ENCODE measurements at regions not wholly inside any gene's neighbourhood (a gene's known extent, or its start where the extent isn't known, plus 50 kb on each side); places are given as distances from the start of the nearest gene placed in this dataset.
"Not testable (repeated sequence)": the region's sequence is repeated elsewhere in the genome, so short reads cannot be mapped to it uniquely, and the experiment has no call there.

DNA sequence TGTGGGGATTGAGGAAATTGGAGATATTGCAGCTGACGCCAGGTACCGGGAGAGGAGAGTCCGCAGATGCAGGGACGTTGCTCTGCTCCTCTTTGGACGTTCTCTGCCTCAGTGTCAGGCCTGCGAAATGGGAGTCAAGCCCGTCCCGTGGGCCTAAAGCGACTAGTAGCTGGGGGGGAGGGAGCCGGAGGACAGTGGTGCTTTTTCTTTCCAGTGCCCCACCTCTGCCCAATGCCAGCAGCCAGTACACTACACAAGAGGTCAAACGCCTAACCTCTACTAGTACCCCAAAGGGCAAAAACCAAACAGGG, 413.6 kb upstream of the ESRRG start:
- no peak for DNase-seq

DNA sequence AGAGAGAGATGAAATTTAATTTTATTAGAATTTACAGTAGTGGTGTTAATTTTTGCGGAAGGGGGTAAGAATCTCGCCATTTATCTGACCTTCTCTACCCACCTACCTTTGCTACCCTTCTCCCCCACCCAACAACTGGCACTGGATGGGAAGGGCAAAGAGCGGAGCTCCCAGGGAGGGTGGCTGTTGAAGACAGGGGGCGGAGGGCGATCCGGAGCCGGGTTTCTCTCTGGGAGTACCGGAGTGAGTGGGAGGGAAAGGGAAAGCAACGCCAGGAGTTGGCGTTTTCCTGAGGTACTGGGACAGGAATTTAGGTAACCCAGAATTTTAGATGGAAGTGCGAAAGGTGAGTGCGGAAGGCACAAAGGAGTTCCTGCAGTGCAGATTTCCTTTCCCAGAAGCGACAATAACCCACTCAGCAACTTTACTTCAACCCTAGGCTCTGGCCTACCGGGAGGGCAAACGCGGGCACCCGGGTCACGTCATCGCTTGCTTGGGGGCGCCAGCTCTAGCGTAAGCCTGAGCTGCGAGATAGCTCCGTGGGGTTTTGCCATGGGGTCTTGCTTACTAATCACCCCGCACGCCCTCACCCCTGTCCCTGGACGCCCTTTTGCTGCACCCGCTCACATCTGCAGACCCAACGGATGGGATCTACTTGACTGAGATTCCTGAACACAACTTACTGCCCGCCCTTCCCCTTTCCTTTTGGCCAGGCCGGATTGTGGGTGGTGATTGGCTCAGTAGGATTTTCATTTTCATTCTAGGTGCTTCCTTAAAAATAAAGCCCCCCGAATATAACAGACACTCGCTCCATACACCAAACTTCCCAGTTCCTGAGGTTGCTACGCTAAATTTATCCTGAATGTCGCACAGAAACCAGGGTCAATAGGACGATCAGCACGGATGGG, 413.0 kb upstream of the ESRRG start:
- no peak for DNase-seq

DNA sequence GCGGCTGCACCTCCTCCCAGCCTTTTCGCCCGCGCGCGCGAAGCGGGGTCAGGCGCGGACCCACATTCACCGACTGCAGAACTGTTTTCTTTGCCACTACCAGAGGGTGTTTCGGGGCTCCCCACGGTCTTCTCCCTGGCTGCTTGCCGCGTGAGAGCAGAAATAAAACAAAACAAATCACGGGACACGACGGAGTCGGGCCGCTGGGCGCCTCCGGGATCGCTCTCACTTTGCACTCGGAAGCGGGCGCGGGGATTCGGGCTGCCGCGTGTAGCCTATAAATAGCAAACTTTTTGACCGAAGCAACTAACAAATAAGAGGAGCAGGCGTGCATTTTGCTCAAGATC, 412.3 kb upstream of the ESRRG start:
- DNase-seq = no peak

DNA sequence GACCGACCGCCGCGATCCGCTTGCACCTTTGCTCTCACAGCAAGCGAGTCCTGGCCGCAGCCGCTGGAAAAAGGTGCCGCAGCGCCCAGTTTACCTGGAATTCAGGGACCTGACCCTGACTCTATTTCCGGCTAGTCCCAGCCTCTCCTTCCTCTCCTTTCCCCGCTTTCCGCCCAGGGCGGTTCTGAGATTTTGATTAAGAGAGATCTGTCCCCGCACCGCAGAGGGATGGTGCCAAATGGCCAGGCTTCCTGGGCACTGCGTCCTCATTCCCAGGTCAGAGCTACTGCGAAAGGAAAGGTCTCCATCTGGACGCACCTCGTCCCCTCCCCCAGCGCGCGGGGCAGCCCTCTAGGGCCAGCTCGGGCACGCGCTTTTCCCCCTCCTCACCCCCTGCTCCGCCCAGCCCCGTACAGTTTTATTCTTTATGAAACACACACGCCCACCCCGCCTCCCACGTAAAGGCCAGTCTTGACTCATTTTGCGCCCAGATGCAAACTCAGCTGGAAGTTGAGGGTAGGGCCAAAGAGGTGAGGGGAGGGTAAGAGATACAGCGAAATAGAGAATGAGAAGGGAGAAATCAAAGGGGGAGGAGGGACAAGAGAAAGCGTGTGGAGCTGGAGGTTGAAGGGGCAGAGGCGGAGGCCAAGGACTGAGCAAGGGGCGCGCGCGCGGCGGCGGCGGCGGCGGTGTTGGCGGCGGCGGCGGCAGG, 411.8 kb upstream of the ESRRG start:
- no peak for DNase-seq

DNA sequence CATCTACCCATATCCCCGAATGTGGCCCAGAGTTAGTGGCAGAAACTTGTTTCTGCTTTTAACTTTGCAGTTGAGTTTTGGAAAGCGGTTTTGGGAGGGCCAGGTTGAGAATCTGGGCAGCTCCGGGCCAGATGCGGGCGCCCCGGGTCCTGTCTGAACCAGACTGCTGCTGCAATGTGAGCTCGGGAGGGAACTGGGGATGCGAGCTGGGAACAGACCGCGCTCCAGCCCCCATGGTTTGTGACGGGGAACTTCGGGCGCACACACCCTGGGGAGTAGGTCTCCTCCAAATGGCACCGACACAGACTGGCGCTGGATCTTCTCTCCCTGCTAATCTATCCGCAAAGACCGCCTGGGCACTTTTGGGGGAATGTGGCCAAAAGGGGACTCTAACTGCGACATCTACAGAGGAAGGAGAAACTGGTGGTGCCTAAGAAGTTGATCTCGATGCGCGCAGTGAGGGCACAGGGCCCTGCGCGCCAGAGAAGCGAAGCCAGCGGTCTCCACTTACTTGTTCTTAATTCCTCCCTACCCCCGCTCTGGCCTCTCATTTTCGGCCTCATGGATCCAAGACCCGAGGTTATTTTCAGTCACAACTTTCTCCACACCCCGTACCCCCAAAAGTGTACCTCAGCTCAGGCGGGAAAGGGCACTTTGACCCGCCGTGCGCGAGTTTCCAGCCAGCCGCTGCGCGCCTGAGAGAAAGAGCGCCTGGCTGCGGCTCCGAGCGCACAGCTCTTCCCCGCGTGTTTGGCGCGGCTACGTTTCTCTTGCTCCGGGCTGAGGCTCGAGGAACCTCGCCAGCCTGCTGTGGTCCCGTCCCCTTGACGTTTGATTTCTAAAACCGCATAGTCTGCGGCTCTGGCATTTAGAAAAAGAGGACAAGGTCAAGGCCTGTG, 411.0 kb upstream of the ESRRG start:
- DNase-seq = no peak

DNA sequence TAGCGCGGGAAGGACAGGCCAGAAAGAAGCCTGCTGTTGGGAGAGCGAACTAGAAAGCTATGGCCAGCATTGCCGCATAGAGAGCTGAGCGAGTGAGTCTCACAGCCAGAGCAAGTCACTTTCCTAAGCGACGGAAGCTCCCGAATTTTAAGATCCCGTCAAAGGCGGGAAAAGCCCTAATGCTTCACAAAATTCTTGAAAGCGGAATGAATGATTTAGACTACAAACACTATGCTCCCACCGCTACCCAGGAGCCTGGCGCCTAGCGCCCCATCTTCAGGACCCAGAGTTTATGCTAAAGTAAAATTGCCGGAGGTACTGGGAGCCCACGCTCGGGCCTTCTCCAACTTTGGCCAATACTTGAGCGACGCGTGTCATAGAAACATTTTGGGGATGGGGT, 409.9 kb upstream of the ESRRG start:
- no peak for DNase-seq

DNA sequence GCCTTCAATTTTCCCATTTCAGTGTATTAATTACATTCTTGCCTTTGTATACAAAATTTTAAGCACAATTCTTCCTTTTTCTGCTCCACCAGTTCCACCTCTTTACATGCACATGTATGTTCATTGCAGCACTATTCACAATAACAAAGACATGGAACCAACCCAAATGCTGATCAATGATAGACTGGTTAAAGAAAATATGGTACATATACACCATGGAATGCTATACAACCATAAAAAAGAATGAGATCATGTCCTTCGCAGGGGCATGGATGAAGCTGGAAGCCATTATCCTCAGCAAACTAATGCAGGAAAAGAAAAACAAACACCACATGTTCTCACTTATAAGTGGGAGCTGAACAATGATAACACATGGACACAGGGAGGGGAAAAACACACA, 400.1 kb upstream of the ESRRG start:
- not testable (repeated sequence) for DNase-seq

DNA sequence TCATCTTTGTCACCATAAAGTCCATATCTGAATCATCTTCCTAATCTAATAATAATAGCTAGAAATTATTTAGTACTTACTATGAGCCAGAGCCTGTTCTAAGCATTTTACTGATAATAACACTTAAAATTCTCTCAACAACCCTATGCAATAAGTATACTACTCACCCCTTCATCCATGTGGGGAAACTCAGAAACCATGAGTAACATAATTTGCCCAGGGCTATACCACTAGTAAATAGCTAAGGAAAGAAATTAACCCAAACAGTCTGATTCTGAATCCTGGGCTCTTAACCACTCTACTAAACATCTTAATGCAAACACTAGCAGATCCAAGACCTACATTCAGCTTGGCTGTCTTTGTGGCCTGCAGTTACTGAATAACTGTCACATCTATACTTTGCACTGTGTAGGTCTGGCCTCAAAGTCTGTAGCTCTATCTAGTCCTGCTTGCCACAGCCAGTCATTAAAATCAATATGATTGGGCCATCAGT, 394.8 kb upstream of the ESRRG start:
- no peak for DNase-seq

DNA sequence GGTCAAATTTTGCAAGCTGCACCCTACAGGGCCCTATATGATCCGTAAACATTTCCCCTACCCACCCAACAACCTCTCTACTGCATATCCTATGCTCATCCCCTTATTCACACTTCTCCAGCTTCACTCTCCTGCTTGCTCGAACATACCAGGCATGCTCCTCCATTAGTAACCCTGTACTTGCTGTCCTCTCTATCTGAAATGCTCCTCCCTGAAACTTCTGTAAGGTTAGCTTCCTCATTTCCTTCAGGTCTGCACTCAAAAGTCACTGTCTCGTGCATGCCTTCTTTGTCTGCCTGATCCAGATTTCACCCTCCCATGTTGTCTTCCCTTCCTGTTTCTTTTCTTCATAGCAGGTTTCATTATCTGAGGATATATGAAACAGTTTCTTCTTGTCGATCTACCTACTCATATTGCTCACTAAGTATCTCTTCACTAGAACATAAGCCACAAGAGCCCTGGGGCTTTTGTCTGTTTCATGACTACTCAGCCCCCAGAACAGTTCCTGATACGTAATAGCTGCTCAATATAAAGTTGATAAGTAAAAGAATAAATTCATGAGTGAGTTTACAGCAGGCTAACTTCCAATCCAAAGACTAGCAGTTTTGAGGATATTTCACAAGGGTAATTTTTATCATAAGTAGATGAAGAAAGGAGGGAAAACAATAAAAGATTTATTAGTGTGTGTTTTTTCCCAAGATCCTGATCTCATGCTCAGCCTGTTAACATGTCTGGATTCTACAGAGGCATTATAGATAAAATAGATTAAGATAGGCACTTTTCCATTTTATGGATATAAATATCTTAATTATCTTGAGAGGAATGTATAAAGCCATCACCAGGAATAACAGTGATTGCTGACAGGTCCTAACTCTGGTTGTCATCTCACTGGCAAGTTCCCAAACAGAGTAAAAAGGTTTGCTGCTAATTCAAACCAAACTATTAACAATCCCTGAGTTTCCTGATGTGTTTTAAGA, 392.5 kb upstream of the ESRRG start:
- DNase-seq = no peak

DNA sequence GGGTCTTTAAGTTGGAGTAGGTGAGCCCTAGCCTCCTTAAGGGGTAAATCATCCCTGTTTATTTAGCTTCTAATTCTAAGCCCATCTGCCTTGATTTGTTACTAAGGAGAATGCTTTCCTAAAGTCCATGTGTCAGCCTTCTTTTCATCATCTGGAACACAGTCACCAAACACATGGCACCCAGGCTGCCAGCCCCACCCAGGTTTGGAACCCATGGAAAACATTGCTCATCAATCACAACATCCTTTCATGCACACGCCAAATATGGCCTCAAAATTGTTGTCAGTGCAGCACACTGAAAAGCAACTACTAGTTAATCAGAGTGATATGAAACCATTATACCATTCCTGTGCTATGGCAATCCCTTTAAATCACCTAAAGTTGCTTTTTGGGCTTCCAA, 386.7 kb upstream of the ESRRG start:
- no peak for DNase-seq

DNA sequence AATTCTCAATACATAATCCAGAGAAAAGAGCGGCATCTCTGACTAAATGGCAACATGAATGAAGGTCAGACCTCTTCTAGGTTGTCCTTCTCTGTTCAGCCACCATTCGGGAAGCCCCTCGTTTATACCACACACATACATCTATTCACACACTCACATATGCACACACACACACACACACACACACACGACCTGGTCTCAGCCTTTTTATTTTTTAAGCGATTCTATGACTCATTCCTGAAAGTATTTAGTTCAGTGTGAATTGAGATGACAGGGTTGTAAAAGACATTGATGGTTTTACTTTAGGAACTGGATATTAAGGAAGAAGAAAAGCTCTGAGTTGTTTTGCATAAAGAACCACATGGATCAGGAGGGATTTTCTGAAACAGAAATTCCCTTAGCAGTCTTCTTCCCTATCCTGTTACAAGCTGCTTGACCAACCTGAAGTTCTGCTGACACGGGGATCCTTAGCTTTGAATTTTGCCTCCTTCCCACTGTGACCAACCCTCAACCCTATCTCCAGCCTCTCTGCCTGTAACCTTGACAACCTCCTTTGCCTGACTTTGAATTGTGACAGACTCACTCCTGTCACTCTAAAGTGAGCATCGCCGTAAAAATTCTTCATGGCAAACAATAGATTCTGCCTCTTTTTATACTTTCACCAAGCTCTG, 383.1 kb upstream of the ESRRG start:
- no peak for DNase-seq

DNA sequence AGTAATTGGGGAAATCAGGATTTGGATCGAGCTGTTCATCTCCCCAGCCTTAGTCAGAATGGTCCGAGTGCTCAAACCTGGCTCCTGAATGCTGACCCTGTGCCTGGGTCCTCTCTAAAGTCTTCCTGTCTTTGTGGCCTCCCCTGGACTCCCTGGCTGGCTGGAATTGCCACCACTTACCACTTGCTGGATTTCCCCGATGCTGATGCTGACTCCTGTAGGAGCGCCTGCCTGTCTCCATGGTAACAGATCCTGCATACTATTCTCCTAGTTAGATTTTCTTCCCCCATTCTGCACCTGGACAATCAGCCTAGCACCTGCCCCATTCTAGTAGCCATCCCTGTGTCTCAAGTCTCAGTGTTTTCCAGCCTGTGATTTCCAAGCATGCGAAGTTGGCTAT, 382.2 kb upstream of the ESRRG start:
- no peak for DNase-seq

DNA sequence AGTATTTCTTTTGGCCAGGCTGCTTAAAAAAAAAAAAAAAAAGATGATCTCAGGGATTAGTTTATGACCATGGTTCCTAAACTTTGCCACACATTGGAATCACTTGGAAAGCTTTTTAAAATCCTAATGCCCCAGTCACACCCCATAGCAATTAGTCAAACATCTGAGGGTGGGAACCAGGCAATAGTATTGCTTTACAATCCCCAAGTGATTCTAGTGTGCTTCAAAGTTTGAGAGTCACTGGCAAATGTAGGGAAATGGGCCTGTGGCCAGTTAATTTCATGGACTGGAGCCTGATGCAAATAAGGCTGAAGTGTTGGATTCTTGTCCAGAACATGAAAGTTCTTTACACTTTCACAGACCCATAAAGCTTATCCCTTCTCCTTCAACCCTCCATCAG, 374.6 kb upstream of the ESRRG start:
- no peak for DNase-seq

DNA sequence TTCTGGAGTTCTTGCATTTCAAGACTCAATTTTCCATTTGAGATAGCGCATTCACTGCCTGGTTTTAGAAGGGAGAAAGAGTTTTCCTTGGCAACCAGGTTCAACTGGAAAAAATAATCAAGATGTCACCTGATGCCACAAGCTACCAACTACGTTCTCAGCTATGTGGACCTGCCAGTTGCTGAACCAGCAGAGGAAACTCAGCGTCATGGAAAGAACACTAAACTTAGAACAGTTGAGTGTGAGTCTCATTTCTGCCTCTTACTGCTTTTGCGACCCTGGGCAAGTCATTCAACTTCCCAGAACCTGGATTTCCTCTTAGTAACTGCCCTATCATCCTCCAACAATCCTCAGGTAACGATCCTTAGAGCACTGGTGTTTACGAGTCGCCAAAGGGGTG, 373.0 kb upstream of the ESRRG start:
- no peak for DNase-seq

DNA sequence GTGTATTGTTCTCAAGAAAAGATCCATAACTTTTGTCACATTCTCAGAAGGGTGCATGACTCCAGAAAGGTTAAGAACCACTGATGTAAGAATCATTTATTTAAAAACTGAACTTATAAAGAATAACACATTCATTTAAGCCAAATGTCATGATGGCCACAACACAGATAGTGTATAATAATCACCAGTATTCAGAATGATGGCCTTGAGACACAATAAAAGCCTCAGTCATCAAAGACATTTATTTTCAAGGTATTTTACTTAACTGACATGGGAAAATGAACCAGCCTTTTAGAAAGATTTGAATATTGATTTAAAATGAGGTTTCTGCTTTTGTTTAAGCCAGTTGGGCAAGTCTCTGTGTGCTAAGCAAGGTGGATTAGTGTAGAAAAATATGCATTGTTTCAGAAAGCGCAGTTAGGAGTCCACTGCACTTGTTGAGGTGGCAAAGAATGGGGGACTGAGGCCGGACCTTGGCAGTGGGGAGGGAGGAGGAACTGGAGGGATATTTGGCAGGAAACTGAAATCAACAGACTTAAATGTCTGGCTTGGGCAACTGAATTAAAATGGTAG, 371.9 kb upstream of the ESRRG start:
- no peak for DNase-seq

DNA sequence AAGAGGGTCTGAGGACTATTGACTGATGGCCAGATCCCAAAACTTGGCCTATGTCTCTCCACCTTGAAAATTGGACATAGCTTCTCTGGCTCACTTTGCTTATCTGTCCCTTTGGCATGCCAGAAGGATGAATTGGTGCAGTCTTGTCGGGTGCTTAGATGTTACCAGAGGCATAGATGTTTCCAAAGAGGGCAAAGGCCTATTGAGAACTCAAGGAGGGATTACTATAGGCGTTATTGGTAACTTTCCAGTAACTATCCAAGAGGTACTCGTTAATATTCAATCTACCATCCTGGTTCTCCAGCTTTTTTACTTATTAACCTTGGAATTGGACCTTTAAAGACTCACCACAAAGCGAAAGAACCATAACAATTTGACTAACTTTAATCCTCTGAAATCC, 368.3 kb upstream of the ESRRG start:
- DNase-seq = no peak

DNA sequence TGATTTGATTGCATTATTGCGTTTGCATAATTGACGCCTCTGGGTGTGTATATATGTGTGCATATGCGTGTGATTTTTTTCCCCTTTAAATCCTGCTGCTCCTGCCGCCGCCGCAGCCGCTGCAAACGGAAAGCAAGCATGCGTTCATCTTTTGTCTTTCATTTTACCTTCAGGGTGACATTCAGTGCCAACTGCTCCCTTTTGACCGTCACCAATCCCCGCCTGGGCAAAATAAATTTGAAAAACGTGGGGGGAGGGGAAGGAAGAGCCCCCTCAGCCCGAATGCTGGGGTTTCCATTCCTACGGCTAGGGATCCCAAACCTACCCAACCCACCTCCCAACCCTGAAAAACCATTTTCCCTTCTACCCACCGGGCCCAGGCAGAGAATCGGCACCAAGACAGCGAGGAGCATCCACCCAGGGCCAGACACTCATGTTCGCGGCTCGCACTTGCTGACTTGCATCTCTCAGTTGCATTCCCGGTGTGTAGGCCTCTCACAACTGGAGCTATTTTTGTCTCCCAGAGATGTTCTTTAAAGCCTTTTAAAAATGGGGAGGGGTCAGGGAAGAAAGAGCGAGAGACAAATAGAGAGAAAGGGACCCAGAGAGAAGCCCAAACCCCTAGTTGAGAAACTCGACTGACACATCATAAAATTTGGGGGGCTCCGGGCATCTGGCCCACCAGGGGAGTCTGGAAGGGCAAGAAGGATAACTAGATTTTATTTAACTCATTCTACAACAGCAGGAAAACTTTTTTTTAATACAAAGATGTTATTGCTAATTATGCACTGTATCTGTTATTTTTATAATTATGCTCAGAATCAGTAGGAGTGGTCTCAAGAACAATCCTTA, 367.1 kb upstream of the ESRRG start:
- no peak for DNase-seq

DNA sequence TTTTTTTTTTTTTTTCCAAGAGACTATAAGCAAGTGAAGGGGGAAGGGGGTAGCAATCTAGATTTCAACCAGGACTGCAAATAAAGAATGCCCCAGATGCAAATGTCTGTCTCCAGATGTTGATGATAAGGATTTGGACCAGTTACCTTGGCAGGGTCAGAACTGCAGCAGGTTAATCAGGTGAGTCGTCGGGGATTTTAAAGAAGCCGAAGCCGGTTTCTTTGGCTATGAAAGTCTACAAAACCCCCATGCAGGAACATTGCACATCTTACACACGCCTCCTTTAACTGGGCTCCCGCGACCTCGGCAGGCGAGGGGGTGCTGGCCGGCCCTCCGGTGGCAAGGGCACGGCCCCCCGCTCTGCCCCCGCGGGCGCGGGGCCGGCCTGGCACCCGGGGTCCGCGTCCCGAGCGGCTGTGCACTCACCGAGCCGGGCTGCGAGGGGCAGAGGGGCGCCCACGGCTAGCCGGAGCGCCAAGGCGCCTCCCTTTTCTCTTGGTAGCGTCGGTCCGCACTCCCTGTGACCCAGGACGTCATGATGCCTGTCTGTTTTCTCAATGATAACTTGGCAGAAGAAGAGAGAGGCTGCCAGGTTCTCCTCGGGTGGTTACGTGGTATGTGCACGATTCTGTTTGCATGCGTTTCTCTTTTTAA, 366.3 kb upstream of the ESRRG start:
- DNase-seq = no peak

DNA sequence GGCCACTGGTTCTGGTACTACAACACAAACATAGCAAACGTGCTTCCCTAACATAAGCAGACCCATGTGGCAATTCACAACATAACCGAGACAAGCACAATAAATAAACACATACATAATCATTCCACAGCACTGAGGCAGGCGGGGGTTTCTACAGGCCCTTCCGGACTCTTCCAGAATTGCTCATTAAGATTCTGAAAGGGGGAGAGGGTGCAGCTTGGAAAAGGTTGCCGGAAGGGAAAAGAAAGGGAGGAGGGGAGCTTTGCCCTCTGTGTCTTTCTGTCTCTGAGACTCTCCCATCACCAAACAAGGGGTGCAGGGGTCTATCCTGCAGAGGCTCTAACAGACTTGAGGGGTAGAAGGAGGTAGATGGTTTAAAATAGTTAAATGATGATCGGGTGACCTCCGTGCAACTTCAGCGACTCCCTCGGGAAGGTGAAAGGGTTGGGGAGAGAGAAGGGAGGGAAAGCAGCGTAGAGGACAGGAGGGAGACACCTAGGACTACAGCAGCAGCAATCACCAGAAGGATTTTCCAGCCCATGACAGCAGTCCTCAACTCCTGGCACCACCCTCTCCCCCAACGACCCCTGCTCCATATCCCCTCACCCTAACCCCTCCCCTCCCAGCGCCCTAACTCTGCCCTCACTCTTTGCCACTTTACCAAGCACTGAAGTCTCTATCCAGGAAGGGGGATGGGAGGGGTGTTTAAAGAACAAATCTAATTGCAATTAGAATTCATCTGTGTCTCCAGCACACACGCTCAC, 365.5 kb upstream of the ESRRG start:
- DNase-seq = no peak

All from AML-193 (cell line).